Muscle of back (tissue), 3 donors: ENCODE measurements at regions not wholly inside any gene's neighbourhood (a gene's known extent, or its start where the extent isn't known, plus 50 kb on each side); places are given as distances from the start of the nearest gene placed in this dataset.

ENCODE experiments used
- DNase-seq, 3 donors: peaks; one replicate each; pipeline versions ENCODE4 v3.0.0 to v3.0.0-alpha.2; 2013

DNA sequence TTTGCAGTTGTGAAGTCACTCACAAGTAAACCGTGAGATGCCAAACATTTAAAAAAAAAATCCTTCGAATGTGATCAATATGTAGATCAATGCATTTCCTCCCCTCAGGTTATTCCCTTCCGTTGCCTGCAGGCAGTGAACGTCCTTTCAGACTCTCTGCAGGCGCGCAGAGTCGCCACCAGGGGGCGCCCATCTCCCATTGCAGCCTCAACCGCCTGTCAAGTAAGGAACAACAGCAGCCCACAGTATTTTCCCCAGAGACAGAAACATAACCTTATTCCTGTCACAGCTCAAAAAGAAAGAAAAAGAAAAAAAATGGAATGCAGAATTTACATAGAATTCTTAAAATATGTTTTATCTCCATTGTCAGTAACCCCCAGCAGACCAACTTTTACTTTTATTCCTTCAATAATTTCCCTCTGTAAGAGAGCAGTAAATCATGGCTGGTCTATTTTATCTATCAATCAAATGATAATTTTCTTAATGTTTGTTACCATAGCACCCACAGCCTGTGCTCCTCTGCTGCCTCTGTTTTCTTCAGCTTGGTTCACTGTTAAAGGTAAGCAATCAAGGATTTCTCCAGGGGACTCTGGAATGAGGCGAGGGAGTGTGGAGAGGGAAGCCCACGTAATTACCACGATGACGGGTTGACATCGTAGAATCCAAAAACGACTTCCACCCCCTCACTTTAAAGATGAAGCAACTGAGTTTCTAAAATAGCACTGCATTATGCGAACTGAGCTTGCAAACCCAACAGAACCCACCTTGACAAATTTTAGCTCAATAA lies 637.6 kb upstream of the ARGLU1 start:
- peak; percentile 37 to 72 (median 70) for DNase-seq

DNA sequence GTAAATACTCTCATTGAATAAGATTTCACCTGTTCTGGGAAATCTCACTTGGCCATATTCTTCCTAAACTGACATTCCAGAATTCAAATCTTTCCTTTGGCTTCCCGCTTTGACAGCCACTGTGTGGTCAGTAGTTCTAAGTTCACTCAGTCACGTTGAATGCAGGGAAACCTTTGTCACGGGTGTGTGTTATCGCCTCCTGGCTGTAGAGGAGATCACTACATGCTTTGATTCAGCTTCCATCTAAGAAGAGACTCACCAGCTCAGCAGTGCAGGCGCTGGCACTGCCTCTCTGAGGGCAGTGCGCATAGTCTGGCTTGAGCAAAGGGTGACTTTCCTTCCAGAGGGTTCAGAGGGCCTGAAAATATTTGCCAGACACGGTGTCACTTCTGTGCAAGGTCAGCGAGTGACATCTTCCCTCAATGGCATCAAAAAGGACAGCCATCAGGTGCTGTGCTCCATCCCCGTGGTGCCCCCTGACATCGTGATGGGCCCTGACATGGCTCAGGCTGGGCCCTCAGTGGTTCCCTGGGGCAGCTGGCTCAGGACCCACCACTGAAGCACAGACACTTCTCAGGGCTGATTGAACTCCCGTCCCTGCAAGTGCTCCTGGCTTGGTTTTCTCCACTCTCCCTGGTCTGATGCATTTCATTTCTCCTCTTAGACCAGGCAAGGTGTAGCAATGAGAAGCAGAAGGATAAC lies 635.4 kb upstream of the ARGLU1 start:
- DNase-seq: no peak

DNA sequence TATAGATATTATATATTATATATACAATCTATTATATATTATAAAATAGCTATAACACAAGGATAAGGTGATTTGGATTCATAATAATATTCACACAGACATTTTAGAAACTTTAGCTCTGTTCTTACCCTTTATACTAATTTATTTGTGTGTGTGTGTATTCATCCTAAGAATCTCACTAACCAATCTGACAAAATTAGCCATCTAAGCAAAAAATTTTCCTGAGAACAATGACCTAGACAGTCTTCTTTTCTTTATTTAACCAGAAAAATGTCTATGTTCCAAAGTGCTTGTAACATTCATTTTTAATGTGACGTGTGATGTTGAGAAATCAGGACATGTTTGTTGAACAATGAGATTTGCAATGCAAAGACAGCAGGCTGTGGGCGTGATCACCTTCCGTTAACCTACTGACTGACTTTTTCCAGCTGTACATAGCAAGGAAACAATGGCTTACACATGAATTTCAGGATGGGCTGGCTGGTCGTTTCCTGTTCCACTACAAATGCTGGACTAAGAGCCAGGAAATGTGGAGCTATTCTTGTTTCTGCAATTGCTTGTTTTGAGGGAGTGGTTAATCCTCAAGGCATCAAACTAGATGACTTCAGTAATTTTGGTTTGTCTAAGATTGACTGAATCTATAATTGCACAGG lies 634.6 kb upstream of the ARGLU1 start:
- peak; percentile 17 to 71 (median 54) for DNase-seq

DNA sequence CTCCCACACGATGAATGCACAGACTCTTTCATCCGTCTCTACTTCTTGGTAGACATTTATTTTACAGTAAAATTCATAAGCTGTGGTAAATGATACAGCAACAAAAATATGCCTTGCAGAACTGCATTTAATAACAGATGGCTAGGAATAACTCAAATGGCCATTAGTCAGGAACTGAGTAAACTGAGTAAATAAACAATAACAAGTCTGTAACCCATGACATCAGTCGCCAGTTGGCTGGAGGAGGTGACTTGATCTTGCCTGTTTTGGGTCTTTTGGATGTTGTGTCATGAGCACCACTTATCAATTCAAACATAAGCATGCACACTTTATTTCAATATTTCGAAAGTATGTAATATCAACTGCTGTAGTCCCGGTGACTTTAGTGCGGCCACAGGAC lies 632.6 kb upstream of the ARGLU1 start:
- no peak for DNase-seq

DNA sequence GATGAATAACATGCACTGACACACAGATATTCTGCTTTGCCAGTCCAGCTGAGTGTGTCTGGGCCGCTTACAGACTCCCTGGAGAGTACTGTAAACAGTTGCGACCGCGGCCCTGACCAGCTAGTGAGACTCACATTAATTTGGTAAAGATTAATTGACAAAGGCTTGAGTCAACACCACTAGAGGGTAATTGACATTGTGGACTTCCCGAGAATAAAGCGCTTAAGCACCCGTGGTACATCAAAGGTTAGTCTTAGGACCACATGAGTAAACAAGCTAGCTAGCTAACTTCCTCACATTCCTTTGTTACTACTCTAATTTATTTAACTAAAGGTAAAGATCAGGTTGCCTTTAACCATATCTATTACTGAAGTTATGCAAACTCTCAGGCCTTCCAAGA lies 624.4 kb upstream of the ARGLU1 start:
- no peak for DNase-seq

DNA sequence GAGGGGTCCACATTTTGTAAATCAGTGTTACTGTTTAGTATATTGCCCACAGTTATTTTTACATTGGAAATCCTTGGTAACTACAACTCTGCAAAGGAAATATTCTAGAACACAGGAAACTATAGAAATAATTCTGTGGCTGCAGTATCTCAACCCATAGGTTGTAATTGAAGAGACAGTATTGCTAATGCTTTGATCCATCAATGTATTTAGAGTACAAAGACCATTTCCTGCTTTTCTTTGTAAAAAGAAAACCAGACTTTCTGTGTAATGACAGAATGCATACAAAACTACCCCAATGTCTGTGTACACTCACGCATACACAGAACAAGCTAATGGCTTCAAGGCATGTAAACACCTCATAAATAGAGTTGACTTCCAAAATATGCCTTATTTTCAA lies 622.1 kb upstream of the ARGLU1 start:
- DNase-seq: no peak

DNA sequence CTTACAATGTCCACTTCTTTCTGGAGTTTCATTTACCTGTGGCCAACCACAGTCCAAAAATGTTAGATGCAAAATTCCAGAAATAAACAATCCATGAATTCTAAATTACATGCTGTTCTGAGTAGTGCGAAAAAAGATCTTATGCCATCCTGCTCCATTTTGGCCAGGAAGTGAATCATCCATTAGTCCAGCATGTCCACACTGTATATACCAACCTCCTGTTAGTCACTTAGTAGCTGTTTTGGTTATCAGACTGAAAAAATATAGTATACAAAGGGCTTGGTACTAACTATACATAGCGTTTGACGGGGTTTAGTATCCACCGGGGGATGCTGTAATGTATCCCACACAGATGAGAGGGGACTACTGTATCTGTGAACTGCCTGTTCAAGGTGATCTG lies 618.0 kb upstream of the ARGLU1 start:
- DNase-seq: no peak

DNA sequence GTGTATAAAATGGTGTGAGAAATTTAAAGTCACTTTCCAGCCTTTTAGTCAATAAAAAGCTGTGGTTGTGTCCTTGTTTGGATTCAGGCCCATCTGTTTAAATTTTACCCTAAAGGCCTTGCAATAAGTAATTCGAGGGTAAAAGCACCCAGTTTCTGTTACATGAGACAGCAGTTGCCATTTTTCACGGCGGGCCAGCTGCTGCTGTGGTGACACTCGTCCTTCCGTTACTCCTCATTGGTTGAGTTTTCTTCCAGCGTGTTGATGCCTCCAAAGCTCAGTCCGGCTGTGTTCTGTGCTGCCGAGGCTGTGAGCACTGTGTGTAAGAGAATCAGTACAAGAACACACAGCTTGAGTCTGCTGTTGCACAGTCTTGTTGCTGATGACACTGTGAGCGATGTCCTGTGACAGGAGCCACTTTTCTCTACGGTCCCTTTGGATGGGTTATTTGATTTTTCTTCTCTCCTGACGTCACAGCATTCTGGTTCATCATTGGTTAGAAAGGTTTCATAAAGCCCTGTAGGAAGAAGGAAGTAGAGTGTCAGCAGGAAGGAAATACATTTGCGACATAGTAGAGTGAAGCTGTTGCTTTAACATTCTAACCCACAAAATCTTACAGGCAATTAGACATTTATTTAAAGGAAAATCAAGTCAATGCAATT lies 602.5 kb upstream of the ARGLU1 start:
- peak in 2 of 3 donors; percentile 1 to 13 for DNase-seq

DNA sequence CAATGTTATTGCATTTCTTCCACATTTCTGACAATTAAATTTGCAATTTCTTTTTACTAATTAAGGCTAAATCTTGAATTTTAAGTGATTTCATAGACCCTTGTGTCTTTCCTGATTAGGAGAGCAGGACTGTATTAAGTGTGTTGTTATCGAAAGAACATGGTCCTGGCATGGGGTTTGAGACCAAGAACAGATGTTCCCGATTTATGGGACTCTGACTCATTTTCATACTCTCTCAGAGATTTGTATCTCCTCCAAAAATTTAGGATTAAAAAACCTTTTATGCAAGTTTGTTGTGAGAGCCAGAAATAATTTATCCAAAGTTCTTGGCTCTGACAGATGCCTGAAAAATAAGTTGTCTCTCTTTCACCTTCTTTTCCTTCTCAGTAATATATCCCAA lies 589.3 kb upstream of the ARGLU1 start:
- DNase-seq: peak; percentile 49 to 79 (median 56)

DNA sequence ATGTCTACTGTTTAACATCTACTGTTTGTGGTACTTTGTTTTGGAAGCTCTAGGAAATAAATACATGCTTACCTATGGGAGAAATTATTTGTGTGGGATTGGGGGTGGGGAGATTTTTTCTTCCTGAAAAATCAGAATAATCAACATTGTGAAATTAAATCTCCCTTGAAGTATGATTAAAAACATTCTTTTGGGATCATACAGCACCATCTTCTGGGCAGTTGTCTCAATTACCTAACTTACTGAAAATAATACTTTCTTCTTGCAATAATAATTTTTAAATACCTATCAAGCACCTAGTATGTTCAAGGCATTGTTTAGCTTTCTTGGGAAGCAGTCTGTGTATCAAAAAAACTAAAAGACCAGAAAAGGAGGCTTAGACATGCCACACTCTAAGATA lies 576.5 kb upstream of the ARGLU1 start:
- peak in 2 of 3 donors; percentile 15 to 35 for DNase-seq

DNA sequence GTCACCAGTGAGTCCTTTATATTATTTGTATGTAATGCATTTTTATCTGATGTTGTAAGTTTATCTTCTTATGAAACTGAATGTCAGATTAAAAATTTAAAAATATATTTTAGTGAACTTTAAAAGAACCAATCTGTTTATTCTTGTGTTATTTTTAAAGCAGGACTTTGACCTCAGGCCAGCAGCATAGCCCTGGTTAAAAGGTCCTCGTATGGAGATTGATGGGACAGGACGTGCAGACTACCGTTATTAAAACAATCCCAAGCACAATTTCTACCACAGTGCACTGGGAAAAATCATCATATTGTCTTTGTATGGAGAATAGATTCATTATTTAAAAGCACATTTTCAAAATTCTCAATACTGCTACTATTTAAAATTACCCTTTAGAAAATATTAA lies 573.8 kb upstream of the ARGLU1 start:
- DNase-seq: no peak

DNA sequence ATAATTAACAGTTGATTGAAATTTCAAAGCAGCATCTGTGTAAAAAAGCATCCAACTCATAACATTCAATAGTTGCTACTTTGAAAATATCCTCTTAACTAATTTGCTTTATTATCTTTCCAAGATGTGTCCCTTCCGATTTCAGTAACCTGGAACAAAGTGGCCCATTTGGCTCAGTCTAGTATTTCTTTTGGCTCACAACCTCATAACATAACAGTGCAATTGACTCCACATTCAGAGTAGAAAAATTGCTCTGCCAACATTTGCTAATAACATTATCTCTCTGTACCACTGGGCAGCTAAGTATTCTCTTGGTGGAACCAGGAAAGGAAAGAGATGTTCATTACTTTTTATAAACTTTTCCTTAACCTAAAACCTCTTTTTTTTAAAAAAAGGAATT lies 571.1 kb upstream of the ARGLU1 start:
- peak; percentile 9 to 48 (median 13) for DNase-seq

DNA sequence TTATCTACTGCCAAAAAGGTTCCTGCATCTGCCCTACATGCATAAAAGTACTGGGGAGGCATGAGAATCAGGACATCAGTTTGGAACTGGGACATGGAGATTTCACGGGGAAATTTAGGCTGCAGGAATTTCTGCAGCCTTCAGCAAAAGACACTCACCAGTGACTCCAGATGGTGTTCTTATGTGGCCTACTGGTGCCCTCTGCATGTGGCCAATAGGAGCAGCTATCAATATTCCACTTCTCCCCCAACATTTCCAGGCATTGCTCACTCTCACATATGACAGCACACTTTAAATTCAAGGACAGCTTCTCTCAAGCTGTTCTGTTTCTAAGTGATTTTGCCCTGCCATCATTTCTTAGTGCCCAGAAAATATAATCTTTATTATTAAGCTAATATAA lies 570.5 kb upstream of the ARGLU1 start:
- no peak for DNase-seq

DNA sequence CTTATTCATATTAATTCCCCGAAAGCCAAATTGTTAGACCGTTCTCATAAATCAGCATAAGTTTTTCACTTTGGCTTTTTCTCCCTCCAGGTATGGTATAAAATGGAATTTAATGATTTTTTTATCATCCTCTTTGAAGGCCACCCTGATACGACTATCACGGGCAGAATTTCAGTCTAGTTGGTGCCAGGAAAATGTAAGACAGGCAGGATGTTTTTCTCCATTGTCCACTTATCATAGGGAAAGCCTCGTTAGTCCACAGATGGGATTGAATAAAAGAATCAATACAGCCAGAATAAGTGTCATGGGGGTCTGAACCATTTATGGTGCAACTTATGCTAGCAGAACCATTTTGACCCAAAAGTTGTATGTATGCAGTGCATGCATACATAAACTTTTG lies 566.0 kb upstream of the ARGLU1 start:
- DNase-seq: no peak

DNA sequence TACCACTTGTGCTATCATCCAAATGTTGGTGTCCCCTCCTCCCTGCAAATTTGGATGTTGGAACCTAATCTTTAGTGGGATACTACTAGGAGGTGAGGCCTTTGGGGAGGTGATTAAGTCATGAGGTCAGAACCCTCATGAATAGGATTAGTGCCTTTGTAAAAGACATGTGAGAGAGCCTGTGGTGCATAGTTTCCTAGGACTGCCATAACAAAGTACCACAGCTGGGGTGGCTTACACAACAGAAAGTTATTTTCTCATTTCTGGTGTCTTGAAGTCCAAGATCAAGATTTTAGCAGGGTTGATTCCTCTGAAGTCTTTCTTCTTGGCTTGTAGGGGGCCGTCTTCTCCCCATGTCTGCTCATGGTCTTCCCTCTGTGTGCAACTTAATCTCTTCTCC lies 562.6 kb upstream of the ARGLU1 start:
- no peak for DNase-seq

DNA sequence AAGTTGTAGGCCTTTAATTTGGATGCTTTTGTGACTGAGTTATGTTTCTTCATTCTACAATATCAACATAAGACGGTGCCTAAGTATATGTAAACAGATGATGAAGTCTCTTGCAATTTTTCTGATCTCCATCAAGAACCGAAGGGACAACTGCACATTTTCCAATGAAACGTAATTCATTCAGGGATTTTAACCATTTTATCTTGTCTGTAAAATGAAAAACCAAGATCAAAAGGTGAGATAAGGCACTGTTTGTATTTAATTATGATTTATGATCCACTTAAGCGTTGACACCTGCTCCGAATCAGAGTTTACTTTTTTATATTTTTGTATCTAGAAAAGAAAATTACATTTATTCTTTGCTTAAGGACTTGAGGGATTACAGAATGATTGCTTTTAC lies 556.8 kb upstream of the ARGLU1 start:
- DNase-seq: no peak

DNA sequence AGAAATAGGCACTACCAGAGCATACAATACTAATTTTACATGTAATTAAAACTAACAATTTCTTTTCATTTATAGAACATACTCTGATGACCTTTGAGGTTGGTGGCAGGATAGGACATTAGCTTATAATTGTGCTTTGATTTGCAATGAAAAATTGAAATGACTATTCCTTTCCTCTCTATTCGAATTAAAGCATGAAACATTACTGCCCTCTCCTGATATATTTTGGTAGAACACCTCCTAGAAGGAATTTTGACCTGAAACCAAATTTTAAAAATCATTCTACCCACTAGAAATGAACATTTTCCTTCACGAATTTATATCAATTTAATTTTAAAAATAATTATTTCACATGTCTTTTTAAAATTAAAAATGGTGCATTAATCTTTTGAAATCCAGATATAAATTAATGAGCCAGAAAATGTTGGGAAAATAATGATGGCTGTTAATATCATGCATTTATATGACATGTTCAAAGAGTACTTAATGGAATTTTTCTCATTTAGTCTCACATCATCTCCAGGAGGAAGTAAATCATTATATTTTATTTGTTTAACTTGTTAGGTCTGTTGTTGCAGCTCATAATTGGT lies 556.3 kb upstream of the ARGLU1 start:
- peak in 2 of 3 donors; percentile 36 to 59 for DNase-seq

DNA sequence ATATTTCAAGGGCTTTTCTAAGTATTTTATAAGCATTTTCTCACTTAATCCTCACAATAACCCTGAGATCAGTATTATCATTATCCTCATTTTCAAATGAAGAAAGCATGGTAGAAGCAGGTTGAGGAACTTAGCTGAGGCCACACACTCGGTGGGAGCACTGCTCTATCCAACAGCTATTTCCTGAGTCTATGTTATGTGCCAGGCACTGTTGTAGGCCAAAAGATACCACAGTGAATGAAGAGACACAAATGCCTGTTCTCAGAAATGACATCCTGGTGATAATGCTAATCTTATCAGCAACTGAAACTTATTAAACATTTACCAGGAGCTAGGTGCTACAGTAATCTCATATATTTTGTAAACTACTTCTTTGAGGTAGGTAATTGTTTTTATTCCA lies 553.9 kb upstream of the ARGLU1 start:
- DNase-seq: no peak

DNA sequence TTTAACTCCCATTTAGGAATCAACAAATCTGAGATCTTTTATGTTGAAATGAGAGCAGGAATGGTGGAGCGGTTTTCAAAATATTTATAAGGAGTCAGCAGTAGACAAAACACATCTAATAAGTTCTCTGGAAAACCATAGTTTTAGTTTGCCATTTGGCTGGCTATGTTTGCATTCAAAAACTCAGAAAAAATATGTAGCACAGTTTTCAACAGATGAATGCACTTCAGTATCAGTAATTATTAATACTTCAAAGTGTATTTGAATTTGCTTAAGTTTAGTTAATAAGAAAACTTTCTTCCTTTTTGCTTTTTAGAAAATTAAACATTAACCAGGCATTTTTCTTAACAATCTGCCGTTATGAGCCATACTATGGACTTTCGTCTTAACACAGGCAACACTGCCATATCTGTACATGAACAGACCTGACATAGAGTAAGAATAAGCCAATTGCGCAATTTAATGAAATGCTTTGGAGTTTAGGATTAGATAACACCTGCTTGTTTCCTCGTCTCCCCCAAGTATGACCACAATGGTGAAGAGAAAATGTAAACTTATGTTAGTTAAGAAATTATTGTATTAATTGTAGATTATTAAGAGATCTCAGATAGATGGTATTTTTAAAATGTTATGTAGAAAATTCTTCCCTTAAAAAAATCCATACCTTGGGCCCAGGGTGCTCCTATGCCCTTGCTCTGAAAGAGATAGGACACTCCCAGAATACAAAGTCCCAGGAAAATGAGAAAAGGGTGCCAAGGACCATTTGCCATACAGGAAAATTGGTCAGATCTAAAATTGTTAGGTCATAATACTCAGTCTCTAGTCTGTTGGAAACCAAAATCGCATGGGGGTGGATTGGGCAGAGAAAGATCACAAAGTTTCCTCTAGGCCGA lies 552.3 kb upstream of the ARGLU1 start:
- DNase-seq: no peak

DNA sequence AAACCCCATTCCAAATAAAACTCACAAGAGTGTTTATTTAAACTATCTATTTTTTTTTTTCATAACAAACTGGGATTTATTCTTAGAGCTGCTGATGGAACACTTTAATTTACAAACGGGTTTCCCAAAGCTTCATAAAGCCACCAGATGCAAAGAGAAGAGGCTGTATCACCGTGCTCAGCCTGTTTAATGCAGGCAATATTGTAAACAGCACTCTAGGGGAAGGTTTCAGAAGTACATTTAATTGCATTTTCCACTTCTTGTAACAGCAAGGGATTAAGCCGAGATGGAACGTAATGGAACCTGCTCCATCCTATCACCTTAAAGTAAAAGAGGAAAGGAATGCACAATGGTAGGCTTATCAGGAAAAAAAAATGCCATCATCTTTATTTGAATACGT lies 550.6 kb upstream of the ARGLU1 start:
- no peak for DNase-seq
